ENCODE measurements at regions not wholly inside any gene's neighbourhood (a gene's known extent, or its start where the extent isn't known, plus 50 kb on each side); places are given as distances from the start of the nearest gene placed in this dataset.

DNA sequence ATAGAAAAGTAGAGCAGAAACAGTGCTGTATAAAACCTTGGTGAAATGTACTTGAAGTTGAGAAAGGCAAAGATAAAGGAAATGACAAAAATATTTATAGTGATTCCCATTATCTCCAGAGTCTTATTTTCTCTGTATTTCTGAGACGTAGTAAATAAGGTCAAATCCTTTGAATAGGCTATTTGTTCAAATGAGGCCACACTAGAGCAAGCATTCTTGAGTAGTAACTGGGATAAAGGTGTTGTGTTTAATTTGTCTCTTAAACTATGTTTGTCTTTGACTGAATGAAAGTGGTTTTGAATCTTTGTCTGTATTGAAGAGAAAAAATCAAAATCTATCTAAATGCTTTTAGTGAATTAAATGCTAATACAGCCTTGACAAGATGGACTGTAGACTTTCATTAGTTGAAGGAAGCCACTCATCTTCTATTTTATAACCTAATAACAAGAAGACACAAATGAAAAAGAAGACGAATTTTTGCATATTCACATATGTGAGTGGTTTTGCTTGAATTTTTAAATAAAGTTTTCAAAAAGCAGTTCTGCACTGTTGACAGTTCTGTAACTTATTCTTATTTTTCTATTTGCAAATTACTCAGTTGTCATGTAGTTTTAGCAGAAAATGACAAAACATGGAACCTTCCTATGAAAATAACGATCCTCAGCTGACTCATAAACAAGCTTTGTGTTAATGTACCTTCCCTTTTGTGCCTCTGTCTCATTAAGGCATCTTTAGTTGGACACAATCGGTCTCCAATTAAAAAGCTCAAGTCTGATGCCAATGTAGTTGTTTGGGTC is 94.8 kb upstream of the PCDH18 start:
- H3K79me2 ChIP-seq (replicated peaks; ENCODE audit: insufficient read depth, low read length): no peaks in the 10 kb centered on the region
- H3F3A ChIP-seq (ENCODE audit: insufficient read depth, low read length, poor library complexity, severe bottlenecking): no peaks in the 10 kb centered on the region
- H3K4me3 ChIP-seq (ENCODE audit: low read length): no peak overlapping the region
- H3K27me3 ChIP-seq (ENCODE audit: insufficient read depth, low read depth, low read length): no peaks in the 10 kb centered on the region
- H3K4me2 ChIP-seq (ENCODE audit: low read length): no peak overlapping the region
- no peaks in the 10 kb centered on the region for H3K36me3 ChIP-seq (ENCODE audit: insufficient read depth, low read length)
- H3K9me3 ChIP-seq (ENCODE audit: low read length): no peaks in the 10 kb centered on the region
- no peaks in the 10 kb centered on the region for H3K9me2 ChIP-seq (ENCODE audit: insufficient read depth, low read length)
- no peak overlapping the region for H3K9ac ChIP-seq (ENCODE audit: low read length)
- TF ChIP-seq POLR2AphosphoS5 (IDR thresholded peaks at IDR 0.05) (no peak), SMC3 (conservative IDR thresholded peaks at IDR 0.05; ENCODE audit: poor library complexity) (no peak), RAD21 (conservative IDR thresholded peaks at IDR 0.05) (no peak), MXI1 (conservative IDR thresholded peaks at IDR 0.05; ENCODE audit: poor library complexity, severe bottlenecking) (no peak), EP300 (conservative IDR thresholded peaks at IDR 0.05; ENCODE audit: poor library complexity, severe bottlenecking) (no peak), EZH2 (IDR thresholded peaks at IDR 0.05; ENCODE audit: borderline replicate concordance, insufficient read depth, low read length, poor library complexity, severe bottlenecking) (no peak), TAF1 (IDR thresholded peaks at IDR 0.05; ENCODE audit: low read depth) (no peak)
- TF ChIP-seq, protein P1, sequence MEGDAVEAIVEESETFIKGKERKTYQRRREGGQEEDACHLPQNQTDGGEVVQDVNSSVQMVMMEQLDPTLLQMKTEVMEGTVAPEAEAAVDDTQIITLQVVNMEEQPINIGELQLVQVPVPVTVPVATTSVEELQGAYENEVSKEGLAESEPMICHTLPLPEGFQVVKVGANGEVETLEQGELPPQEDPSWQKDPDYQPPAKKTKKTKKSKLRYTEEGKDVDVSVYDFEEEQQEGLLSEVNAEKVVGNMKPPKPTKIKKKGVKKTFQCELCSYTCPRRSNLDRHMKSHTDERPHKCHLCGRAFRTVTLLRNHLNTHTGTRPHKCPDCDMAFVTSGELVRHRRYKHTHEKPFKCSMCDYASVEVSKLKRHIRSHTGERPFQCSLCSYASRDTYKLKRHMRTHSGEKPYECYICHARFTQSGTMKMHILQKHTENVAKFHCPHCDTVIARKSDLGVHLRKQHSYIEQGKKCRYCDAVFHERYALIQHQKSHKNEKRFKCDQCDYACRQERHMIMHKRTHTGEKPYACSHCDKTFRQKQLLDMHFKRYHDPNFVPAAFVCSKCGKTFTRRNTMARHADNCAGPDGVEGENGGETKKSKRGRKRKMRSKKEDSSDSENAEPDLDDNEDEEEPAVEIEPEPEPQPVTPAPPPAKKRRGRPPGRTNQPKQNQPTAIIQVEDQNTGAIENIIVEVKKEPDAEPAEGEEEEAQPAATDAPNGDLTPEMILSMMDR (IDR thresholded peaks at IDR 0.05; ENCODE audit: poor library complexity, severe bottlenecking): no peak
- TF ChIP-seq, protein P2, sequence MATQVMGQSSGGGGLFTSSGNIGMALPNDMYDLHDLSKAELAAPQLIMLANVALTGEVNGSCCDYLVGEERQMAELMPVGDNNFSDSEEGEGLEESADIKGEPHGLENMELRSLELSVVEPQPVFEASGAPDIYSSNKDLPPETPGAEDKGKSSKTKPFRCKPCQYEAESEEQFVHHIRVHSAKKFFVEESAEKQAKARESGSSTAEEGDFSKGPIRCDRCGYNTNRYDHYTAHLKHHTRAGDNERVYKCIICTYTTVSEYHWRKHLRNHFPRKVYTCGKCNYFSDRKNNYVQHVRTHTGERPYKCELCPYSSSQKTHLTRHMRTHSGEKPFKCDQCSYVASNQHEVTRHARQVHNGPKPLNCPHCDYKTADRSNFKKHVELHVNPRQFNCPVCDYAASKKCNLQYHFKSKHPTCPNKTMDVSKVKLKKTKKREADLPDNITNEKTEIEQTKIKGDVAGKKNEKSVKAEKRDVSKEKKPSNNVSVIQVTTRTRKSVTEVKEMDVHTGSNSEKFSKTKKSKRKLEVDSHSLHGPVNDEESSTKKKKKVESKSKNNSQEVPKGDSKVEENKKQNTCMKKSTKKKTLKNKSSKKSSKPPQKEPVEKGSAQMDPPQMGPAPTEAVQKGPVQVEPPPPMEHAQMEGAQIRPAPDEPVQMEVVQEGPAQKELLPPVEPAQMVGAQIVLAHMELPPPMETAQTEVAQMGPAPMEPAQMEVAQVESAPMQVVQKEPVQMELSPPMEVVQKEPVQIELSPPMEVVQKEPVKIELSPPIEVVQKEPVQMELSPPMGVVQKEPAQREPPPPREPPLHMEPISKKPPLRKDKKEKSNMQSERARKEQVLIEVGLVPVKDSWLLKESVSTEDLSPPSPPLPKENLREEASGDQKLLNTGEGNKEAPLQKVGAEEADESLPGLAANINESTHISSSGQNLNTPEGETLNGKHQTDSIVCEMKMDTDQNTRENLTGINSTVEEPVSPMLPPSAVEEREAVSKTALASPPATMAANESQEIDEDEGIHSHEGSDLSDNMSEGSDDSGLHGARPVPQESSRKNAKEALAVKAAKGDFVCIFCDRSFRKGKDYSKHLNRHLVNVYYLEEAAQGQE (IDR thresholded peaks at IDR 0.05; ENCODE audit: borderline replicate concordance): no peak
- H3K27ac ChIP-seq (ENCODE audit: low read length): no peak overlapping the region
- H2AFZ ChIP-seq (ENCODE audit: low read depth, low read length): no peak overlapping the region
- H4K20me1 ChIP-seq (ENCODE audit: insufficient read depth): no peaks in the 10 kb centered on the region

DNA sequence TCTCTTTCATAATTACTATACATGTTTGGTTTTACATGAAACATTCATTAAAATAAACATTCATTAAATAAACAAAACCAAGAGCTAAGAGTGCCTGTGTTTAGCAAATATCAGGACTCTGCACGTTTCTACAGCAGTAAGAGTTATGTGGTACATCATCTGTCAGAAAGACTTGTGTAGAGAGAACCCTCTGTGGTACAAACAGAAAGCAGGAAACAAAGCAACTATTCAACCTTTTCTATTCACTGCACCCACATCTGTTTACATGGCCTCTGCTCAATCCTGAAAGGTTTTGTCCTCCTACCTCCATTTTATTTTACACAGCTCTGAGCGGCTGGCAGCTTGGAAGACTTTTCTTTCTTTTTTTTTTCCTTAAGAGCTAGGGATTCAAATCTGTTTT is 90.7 kb upstream of the PCDH18 start:
- Histone ChIP-seq H3K79me2 (replicated peaks; ENCODE audit: insufficient read depth, low read length) (no peaks in the 10 kb centered on the region), H3K9ac (ENCODE audit: low read length) (no peak overlapping the region), H3K4me2 (ENCODE audit: low read length) (no peak overlapping the region), H3K4me3 (ENCODE audit: low read length) (no peak overlapping the region), H3K36me3 (ENCODE audit: insufficient read depth, low read length) (no peaks in the 10 kb centered on the region), H3K9me2 (ENCODE audit: insufficient read depth, low read length) (no peaks in the 10 kb centered on the region), H3F3A (ENCODE audit: insufficient read depth, low read length, poor library complexity, severe bottlenecking) (no peaks in the 10 kb centered on the region), H4K20me1 (ENCODE audit: insufficient read depth) (no peaks in the 10 kb centered on the region), H2AFZ (ENCODE audit: low read depth, low read length) (no peak overlapping the region), H3K9me3 (ENCODE audit: low read length) (no peaks in the 10 kb centered on the region), H3K27ac (ENCODE audit: low read length) (no peak overlapping the region), H3K27me3 (ENCODE audit: insufficient read depth, low read depth, low read length) (no peaks in the 10 kb centered on the region)
- TF ChIP-seq MXI1 (conservative IDR thresholded peaks at IDR 0.05; ENCODE audit: poor library complexity, severe bottlenecking) (no peak), RAD21 (conservative IDR thresholded peaks at IDR 0.05) (no peak), EP300 (conservative IDR thresholded peaks at IDR 0.05; ENCODE audit: poor library complexity, severe bottlenecking) (no peak), POLR2AphosphoS5 (IDR thresholded peaks at IDR 0.05) (no peak), SMC3 (conservative IDR thresholded peaks at IDR 0.05; ENCODE audit: poor library complexity) (no peak), EZH2 (IDR thresholded peaks at IDR 0.05; ENCODE audit: borderline replicate concordance, insufficient read depth, low read length, poor library complexity, severe bottlenecking) (no peak), TAF1 (IDR thresholded peaks at IDR 0.05; ENCODE audit: low read depth) (no peak)
- TF ChIP-seq, protein P2 (IDR thresholded peaks at IDR 0.05; ENCODE audit: borderline replicate concordance): no peak
- TF ChIP-seq, protein P1 (IDR thresholded peaks at IDR 0.05; ENCODE audit: poor library complexity, severe bottlenecking): no peak
